Upper lobe of right lung (tissue), 1 donor: ENCODE measurements at regions not wholly inside any gene's neighbourhood (a gene's known extent, or its start where the extent isn't known, plus 50 kb on each side); places are given as distances from the start of the nearest gene placed in this dataset.
"Not testable (repeated sequence)": the region's sequence is repeated elsewhere in the genome, so short reads cannot be mapped to it uniquely, and the experiment has no call there.

ENCODE experiments used
- ATAC-seq: fragments of 200-7000 bp; cut with Tn5 transposase; one replicate; pipeline ENCODE4 v1.9.1; 2020; ENCODE audit warnings: mild to moderate bottlenecking, moderate library complexity
- DNase-seq: peaks from one replicate; pipeline ENCODE4 v3.0.0-alpha.2; 2020
- H3K27ac ChIP-seq: fragments of 200-600 bp; one replicate; pipeline ENCODE4 v1.8.0; 2022
- H3K27me3 ChIP-seq: fragments of 200-600 bp; one replicate; pipeline ENCODE4 v1.8.0; 2022; ENCODE audit warnings: mild to moderate bottlenecking
- H3K36me3 ChIP-seq: fragments of 200-600 bp; one replicate; pipeline ENCODE4 v1.8.0; 2022
- H3K4me1 ChIP-seq: fragments of 200-600 bp; one replicate; pipeline ENCODE4 v1.8.0; 2022
- H3K4me3 ChIP-seq: fragments of 200-600 bp; one replicate; pipeline ENCODE4 v1.8.0; 2022; ENCODE audit warnings: mild to moderate bottlenecking
- H3K9me3 ChIP-seq: fragments of 200-600 bp; one replicate; pipeline ENCODE4 v1.8.0; 2022
- intact Hi-C: fragments of 100-400 bp; cut with DNase I; formaldehyde crosslinking; loops from one replicate; pipeline ENCODE4 v1.11.0; 2022
- TF ChIP-seq, protein P1 (sequence below): fragments of 200-600 bp; IDR thresholded peaks from one replicate; pipeline ENCODE4 v1.8.0; 2022; ENCODE audit warnings: antibody characterized with exemption
- donor health status: DM: no; HTN: yes; CAD: no; lungs with severe emphysema.

DNA sequence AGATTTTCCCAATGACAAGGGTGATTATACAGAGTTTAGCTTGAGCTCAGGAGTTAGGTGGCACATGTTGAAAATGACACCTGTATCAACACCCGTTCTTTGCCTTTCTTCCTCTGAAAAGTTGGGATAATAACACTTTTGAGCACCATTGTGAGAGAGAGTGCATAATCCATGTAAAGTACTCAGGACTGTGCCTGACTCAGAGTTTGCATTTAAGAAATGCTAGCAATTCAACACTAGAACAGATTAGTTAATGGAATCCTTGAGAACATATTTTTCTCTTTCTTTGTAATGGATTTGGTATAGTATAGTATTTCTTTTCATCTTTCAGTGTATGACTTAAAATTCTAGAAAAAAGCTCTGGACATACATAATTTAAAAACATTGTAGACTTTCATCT is 449.2 kb downstream of the GJA1 start:
- no peaks in the 10 kb centered on the region for H3K27me3 ChIP-seq
- intact Hi-C loops = no loop called here
- TF ChIP-seq, protein P1, sequence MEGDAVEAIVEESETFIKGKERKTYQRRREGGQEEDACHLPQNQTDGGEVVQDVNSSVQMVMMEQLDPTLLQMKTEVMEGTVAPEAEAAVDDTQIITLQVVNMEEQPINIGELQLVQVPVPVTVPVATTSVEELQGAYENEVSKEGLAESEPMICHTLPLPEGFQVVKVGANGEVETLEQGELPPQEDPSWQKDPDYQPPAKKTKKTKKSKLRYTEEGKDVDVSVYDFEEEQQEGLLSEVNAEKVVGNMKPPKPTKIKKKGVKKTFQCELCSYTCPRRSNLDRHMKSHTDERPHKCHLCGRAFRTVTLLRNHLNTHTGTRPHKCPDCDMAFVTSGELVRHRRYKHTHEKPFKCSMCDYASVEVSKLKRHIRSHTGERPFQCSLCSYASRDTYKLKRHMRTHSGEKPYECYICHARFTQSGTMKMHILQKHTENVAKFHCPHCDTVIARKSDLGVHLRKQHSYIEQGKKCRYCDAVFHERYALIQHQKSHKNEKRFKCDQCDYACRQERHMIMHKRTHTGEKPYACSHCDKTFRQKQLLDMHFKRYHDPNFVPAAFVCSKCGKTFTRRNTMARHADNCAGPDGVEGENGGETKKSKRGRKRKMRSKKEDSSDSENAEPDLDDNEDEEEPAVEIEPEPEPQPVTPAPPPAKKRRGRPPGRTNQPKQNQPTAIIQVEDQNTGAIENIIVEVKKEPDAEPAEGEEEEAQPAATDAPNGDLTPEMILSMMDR = no peak
- H3K4me3 ChIP-seq = no peak overlapping the region
- H3K27ac ChIP-seq = no peak overlapping the region
- no peak for ATAC-seq
- H3K4me1 ChIP-seq = no peaks in the 10 kb centered on the region
- DNase-seq = no peak
- no peaks in the 10 kb centered on the region for H3K9me3 ChIP-seq
- no peaks in the 10 kb centered on the region for H3K36me3 ChIP-seq

DNA sequence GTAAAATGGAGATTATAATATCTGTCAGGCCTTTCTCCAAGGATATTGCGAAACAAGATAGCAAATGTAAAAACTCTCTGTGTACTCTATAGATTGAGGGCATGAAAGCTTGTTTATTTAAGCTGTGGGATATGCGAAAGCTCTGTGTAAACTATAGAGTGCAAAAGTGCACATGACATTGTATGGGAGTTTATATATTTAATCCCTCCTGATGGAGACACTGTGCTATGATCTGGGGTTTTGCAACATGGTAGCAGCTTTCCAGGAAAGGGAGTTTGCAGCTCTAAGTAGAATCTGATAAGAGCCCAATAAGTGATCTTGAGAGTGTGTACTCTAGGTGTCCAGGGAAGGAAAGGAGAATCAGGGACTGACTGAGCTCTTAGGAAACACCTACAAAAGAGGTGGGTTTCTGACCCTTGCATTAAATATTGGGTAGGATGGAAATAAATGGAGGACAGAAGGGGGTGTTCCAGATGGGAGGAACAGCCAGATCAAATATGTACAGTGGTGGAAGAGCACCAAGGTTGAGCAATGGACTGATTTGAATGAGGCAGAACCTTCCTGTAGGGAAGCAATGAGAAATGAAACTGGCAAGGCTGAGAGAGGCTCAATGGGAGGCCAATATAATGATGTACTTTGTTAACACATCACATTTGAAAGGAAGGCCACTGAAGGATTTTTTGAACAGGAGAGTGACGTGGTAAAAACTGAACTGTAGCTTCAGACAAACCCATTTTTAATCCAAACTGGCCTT is 450.1 kb downstream of the GJA1 start:
- H3K36me3 ChIP-seq = no peaks in the 10 kb centered on the region
- H3K27me3 ChIP-seq = no peaks in the 10 kb centered on the region
- H3K9me3 ChIP-seq = no peaks in the 10 kb centered on the region
- DNase-seq (no peak), ATAC-seq (peak; percentile 87)
- intact Hi-C loops = no loop called here
- TF ChIP-seq, protein P1 = no peak
- no peak overlapping the region for H3K27ac ChIP-seq
- no peaks in the 10 kb centered on the region for H3K4me1 ChIP-seq
- no peak overlapping the region for H3K4me3 ChIP-seq

DNA sequence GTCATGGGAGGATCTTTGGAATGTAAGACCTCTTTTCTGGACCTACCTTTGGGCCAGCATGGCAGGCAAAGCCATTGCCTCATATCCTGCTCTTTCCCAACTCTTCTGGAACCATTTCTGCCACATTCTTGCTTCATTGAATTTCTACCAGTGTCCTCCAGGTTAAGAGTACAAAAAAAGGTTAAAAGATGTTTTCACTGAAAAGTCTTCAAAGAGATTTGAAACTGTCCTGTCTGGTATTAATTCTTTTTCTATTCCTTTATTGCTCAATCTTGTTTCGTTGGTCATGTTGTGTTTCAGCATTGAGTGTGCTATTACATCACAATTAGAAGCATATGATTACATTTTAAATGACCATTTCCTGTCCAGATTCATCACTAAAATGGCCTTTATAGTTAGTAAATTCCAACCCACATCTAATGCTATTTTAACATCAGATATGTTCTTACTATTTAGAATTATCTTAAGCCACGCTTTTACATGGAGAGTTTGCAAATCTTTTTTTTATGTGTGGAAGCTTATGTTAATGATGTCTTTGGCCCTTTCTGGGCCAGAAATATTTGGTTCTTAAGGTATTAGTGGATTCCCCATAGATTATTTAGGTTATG is 450.9 kb downstream of the GJA1 start:
- no peaks in the 10 kb centered on the region for H3K36me3 ChIP-seq
- ATAC-seq (no peak), DNase-seq (no peak)
- no peaks in the 10 kb centered on the region for H3K9me3 ChIP-seq
- no peaks in the 10 kb centered on the region for H3K27me3 ChIP-seq
- TF ChIP-seq, protein P1 = no peak
- intact Hi-C loops = no loop called here
- H3K4me1 ChIP-seq = no peaks in the 10 kb centered on the region
- H3K4me3 ChIP-seq = no peak overlapping the region
- H3K27ac ChIP-seq = no peak overlapping the region

DNA sequence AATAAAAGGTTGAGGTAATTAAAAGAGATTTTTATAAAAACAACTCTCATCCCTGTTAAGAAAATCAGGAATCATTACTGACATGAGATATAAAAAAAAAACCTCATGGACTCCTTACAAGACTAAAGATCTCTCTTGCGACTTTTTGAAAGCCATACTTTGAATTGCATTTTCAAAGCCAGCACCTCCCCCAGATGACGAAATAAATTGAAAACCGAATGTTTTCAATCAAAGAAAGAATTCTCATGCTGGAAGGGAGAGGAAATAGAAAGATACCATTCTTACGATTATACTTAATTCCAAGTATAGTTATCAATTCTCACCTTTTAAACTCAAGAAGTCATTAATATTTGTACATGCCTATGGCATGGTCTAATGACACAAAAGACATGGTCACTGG is 452.3 kb downstream of the GJA1 start:
- DNase-seq = no peak
- Histone ChIP-seq H3K9me3 (no peaks in the 10 kb centered on the region), H3K4me1 (no peaks in the 10 kb centered on the region), H3K27ac (no peak overlapping the region), H3K4me3 (no peak overlapping the region), H3K27me3 (no peaks in the 10 kb centered on the region), H3K36me3 (no peaks in the 10 kb centered on the region)
- no peak for ATAC-seq
- intact Hi-C loops = no loop called here
- TF ChIP-seq, protein P1 = no peak

DNA sequence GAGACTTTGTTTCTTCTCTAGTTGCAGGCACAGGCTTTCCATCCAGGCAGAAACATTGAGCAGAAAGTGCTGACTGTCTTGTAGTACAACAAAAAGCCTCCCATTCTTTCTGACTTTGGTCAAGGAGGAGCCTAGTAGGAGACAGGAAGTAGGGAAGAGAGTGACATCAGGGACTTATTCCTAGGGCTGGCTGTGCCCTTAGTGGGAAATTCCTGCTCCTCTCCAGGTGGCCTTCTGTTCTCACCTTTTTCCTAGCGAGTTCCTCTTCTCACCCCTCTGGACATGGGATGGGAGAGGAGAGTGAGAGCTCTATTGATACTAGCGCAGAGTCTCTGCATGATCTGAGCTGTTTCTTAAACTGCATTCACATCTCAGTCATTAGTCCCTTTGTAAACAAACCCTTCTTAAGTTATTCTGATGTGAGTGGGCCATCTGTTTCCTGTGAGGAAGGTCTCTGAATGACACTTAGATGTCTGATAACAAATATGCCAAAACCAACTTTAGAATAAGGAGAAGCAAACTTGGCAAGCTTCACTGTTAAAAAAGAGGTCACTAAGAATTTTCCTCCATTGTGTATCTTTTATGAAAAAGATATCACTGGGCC is 455.0 kb downstream of the GJA1 start:
- ATAC-seq (no peak), DNase-seq (no peak)
- no peaks in the 10 kb centered on the region for H3K4me1 ChIP-seq
- TF ChIP-seq, protein P1 = no peak
- no peaks in the 10 kb centered on the region for H3K9me3 ChIP-seq
- H3K36me3 ChIP-seq = no peaks in the 10 kb centered on the region
- intact Hi-C loops = no loop called here
- no peak overlapping the region for H3K27ac ChIP-seq
- no peak overlapping the region for H3K4me3 ChIP-seq
- no peaks in the 10 kb centered on the region for H3K27me3 ChIP-seq

DNA sequence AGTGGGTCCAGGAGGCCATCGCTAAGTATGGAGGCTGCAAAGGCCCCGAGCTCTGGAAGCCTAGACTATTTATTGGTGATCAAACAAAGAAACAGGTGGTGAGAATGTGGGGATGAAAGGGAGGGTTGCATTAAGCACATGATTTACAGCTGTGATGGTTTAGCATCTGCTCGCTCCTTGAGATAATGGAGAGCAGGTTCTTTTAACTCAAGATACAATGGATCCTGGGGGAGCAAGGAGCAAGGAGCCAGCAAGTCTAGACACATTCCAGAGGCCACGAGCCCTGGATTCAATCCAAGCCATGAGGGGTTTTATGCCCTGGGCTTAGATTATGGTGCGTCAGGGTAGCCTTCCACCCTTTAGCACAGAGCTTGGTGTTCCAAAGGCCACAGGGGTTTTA is 460.3 kb downstream of the GJA1 start:
- H3K4me3 ChIP-seq, H3K27me3 ChIP-seq, H3K4me1 ChIP-seq, DNase-seq, H3K9me3 ChIP-seq, H3K36me3 ChIP-seq, H3K27ac ChIP-seq, ATAC-seq, intact Hi-C loops: not testable (repeated sequence)
